Upper lobe of left lung (tissue), 6 donors: ENCODE measurements at regions not wholly inside any gene's neighbourhood (a gene's known extent, or its start where the extent isn't known, plus 50 kb on each side); places are given as distances from the start of the nearest gene placed in this dataset.

Experiments used
- ATAC-seq, 2 donors: fragments of 200-7000 bp; cut with Tn5 transposase; one replicate each; pipeline ENCODE4 v1.9.1; 2022; ENCODE audit warnings: mild to moderate bottlenecking in 2 of 2, moderate library complexity in 2 of 2; ENCODE audit not compliant: low FRiP score in 2 of 2
- DNase-seq, 2 donors: peaks; one replicate each; pipeline ENCODE4 v3.0.0-alpha.2; 2019 to 2020
- H3K27ac ChIP-seq, 4 donors: fragments of 200-600 bp; sonication (generic); one replicate each; pipeline ENCODE4 v1.5.1; 2016 to 2019
- H3K27me3 ChIP-seq, 4 donors: fragments of 200-600 bp; sonication (generic); one replicate each; pipeline ENCODE4 v1.5.1; 2017 to 2019
- H3K36me3 ChIP-seq, 4 donors: fragments of 200-600 bp; sonication (generic); one replicate each; pipeline ENCODE4 v1.5.1; 2016 to 2019
- H3K4me1 ChIP-seq, 4 donors: fragments of 200-600 bp; sonication (generic); one replicate each; pipeline ENCODE4 v1.5.1; 2018 to 2019
- H3K4me3 ChIP-seq, 4 donors: fragments of 200-600 bp; sonication (generic); one replicate each; pipeline ENCODE4 v1.5.1; 2017 to 2019; ENCODE audit warnings: mild to moderate bottlenecking in 2 of 4, moderate library complexity in 1 of 4
- H3K9me3 ChIP-seq, 4 donors: fragments of 200-600 bp; sonication (generic); one replicate each; pipeline ENCODE4 v1.5.1; 2018 to 2019
- EP300 ChIP-seq, 4 donors: sonication (generic); formaldehyde crosslinking; IDR thresholded peaks; one replicate each; pipeline ENCODE4 v1.5.1; 2017; ENCODE audit warnings: antibody characterized with exemption in 4 of 4, control low read depth in 2 of 4
- POLR2A ChIP-seq, 4 donors: fragments of 450-650 bp; IDR thresholded peaks; one replicate each; pipeline ENCODE4 v1.5.1; 2016 to 2017; ENCODE audit warnings: antibody characterized with exemption in 4 of 4, mild to moderate bottlenecking in 2 of 4
- POLR2AphosphoS5 ChIP-seq, 2 donors: sonication (generic); formaldehyde crosslinking; IDR thresholded peaks; one replicate each; pipeline ENCODE4 v1.5.1; 2017; ENCODE audit warnings: antibody characterized with exemption in 2 of 2
- WGBS, 2 donors: methylation state at CpG; one replicate each; pipeline ENCODE4 v1.1.5; 2017 to 2018; 5-methylcytosine and 5-hydroxymethylcytosine counted together
- TF ChIP-seq, protein P1 (sequence below), 6 experiments: fragments of 450-650 bp in 4 of 6; fragments of 200-600 bp in 2 of 6; sonication (generic) in 2 of 6; IDR thresholded peaks; one replicate each; pipeline ENCODE4 v1.5.1; 2016 to 2019; ENCODE audit warnings: antibody characterized with exemption in 6 of 6
- donor health status: DM: no; HTN: no; CAD: no; lungs with moderate emphysema.
- donor health status: DM: no; HTN: yes; CAD: no; lungs with severe emphysema.

DNA sequence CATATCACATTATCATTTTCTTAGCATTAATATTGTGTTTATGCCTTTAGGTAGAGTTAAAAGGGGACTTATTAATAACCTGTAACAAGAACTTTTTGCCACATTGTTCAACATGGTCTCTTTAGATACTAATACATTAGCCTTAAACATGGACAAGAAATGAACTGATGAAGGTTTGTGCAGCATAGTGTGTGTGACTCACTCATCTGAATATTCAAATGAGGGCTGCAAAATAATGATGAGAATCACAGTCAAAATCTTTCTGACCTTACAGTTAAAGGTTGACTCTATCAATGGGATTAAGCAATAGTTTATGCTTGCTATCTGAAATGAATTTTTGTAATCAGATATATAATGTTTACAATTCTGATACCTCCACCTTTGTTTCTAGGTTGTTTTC, 1189.3 kb upstream of the CITED2 start:
- DNase-seq, result no peak
- Histone ChIP-seq H3K4me3 (no peak overlapping the region), H3K4me1 (peaks cover 0 to 4% (median 0%) of the 10 kb centered on the region in 4 donors), H3K27me3 (no peaks in the 10 kb centered on the region), H3K36me3 (no peaks in the 10 kb centered on the region), H3K27ac (no peak overlapping the region), H3K9me3 (no peaks in the 10 kb centered on the region)
- ATAC-seq, result no peak
- TF ChIP-seq, protein P1, sequence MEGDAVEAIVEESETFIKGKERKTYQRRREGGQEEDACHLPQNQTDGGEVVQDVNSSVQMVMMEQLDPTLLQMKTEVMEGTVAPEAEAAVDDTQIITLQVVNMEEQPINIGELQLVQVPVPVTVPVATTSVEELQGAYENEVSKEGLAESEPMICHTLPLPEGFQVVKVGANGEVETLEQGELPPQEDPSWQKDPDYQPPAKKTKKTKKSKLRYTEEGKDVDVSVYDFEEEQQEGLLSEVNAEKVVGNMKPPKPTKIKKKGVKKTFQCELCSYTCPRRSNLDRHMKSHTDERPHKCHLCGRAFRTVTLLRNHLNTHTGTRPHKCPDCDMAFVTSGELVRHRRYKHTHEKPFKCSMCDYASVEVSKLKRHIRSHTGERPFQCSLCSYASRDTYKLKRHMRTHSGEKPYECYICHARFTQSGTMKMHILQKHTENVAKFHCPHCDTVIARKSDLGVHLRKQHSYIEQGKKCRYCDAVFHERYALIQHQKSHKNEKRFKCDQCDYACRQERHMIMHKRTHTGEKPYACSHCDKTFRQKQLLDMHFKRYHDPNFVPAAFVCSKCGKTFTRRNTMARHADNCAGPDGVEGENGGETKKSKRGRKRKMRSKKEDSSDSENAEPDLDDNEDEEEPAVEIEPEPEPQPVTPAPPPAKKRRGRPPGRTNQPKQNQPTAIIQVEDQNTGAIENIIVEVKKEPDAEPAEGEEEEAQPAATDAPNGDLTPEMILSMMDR (IDR thresholded peaks at IDR 0.05), result no peak
- TF ChIP-seq POLR2AphosphoS5 (IDR thresholded peaks at IDR 0.05) (no peak), POLR2A (IDR thresholded peaks at IDR 0.05) (no peak), EP300 (IDR thresholded peaks at IDR 0.05) (no peak)

DNA sequence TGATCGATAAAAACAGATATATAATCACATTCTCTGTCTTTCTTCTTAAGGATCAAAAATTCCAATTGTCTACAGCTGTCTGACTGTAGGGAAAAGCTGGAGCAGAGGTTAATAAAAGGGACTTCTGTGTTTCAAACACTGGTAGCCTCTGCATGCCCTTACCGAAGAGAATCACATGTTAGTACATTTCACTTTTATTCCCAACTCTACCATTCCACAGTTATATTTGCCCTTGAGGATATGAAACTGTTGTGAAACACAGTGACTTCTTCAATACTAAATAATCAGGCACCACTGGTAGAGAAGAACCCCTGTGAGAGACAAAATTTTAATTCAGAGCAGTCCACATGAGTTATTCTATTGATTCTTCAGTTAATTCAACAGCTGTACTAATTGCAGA, 1187.3 kb upstream of the CITED2 start:
- H3K4me3 ChIP-seq, result no peak overlapping the region
- ATAC-seq (no peak), DNase-seq (no peak)
- H3K36me3 ChIP-seq, result no peaks in the 10 kb centered on the region
- H3K27me3 ChIP-seq, result no peaks in the 10 kb centered on the region
- peaks cover 0 to under 1% (median 0%) of the 10 kb centered on the region in 4 donors for H3K4me1 ChIP-seq
- 97% methylated on average over 2 of the region's 2 CpGs for WGBS, 2 donors
- no peak overlapping the region for H3K27ac ChIP-seq
- H3K9me3 ChIP-seq, result no peaks in the 10 kb centered on the region
- TF ChIP-seq EP300 (IDR thresholded peaks at IDR 0.05) (no peak), POLR2A (IDR thresholded peaks at IDR 0.05) (no peak), POLR2AphosphoS5 (IDR thresholded peaks at IDR 0.05) (no peak)
- TF ChIP-seq, protein P1 (IDR thresholded peaks at IDR 0.05), result no peak

DNA sequence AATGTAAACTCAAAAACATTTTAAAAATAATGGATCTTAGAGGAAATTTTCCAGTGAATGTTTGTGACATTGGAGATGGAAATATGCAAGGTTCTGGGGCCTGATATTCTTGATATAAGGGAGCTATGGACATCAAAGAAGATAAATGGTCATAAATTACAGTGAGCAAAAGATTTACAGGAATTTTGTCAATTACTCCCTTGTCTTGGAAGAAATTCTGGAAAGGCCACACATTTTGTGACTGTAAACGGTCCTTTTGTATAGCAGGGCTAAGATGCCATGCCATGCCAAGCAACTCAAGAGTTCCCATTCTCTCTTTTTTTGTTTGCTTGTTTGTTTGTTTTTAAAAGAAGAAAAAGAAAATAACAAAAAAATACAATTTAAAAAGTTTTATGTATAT, 1186.2 kb upstream of the CITED2 start:
- Histone ChIP-seq H3K36me3 (no peaks in the 10 kb centered on the region), H3K4me3 (no peak overlapping the region), H3K27ac (no peak overlapping the region), H3K9me3 (no peaks in the 10 kb centered on the region), H3K27me3 (no peaks in the 10 kb centered on the region), H3K4me1 (no peaks in the 10 kb centered on the region)
- ATAC-seq (no peak), DNase-seq (no peak)
- WGBS, 2 donors, result 79 to 93% methylated on average over 1 of the region's 1 CpG
- TF ChIP-seq EP300 (IDR thresholded peaks at IDR 0.05), result no peak
- TF ChIP-seq, protein P1 (IDR thresholded peaks at IDR 0.05), result no peak
- no peak for TF ChIP-seq POLR2A (IDR thresholded peaks at IDR 0.05)

DNA sequence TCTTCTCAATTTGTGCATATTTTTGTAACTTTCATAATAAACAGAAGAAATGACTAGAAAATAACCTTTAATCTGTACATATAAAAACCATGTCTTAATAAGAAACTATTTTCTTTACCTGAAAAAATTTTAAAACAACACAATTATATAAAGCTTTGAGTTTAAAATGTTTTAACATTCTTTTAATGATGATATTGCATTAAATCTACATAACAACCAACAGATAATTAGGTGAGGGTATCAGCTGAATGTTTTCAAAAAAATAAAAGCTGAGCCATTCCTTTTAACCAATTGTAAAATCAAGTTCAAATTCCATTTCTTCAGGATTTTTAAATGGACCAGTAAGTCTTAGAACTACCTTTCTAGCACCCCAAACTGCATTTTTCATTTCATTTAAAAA, 1185.0 kb upstream of the CITED2 start:
- ATAC-seq (no peak), DNase-seq (no peak)
- TF ChIP-seq EP300 (IDR thresholded peaks at IDR 0.05), result no peak
- no peak overlapping the region for H3K4me3 ChIP-seq
- no peaks in the 10 kb centered on the region for H3K4me1 ChIP-seq
- no peaks in the 10 kb centered on the region for H3K36me3 ChIP-seq
- H3K9me3 ChIP-seq, result no peaks in the 10 kb centered on the region
- no peaks in the 10 kb centered on the region for H3K27me3 ChIP-seq
- no peak overlapping the region for H3K27ac ChIP-seq

DNA sequence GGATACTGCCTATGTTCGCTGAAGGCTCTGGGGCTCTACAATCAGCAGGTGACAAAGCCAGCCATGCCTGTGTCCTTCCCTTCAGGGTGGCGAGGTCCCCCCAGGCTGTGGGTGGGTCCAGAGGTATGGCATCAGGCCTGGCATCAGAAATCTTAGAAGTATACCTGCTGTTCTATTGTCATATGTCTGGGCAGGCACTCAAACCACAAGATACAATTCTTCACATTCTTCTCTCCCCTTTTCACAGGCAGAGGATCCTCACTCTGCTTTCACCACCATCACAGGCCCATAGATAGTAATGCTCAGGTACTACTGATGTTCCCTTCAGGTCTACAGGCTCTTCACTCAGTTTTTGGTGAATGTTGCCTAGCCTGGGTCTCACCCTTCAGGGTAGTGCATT, 1180.0 kb upstream of the CITED2 start:
- 40 to 78% methylated on average over 1 to 2 of the region's 2 CpGs for WGBS, 2 donors
- TF ChIP-seq POLR2AphosphoS5 (IDR thresholded peaks at IDR 0.05) (no peak), EP300 (IDR thresholded peaks at IDR 0.05) (no peak), POLR2A (IDR thresholded peaks at IDR 0.05) (no peak)
- TF ChIP-seq, protein P1 (IDR thresholded peaks at IDR 0.05), result no peak
- DNase-seq, result no peak

More for the DNA sequence above, 1180.0 kb upstream of the CITED2 start:
- no peak overlapping the region for H3K27ac ChIP-seq
- H3K4me3 ChIP-seq, result no peak overlapping the region
- H3K27me3 ChIP-seq, result no peaks in the 10 kb centered on the region
- no peaks in the 10 kb centered on the region for H3K4me1 ChIP-seq
- H3K9me3 ChIP-seq, result no peaks in the 10 kb centered on the region
- H3K36me3 ChIP-seq, result no peaks in the 10 kb centered on the region
- ATAC-seq, result no peak
